ENCODE measurements at regions not wholly inside any gene's neighbourhood (a gene's known extent, or its start where the extent isn't known, plus 50 kb on each side); places are given as distances from the start of the nearest gene placed in this dataset.

GRCh38 chrY:15345471-15346155, 821.3 kb downstream of the NLGN4Y start:
- no peak for TF ChIP-seq CTCF (IDR thresholded peaks at IDR 0.05)
- TF ChIP-seq POLR2A (IDR thresholded peaks at IDR 0.05) = no peak
